ENCODE measurements at regions not wholly inside any gene's neighbourhood (a gene's known extent, or its start where the extent isn't known, plus 50 kb on each side); places are given as distances from the start of the nearest gene placed in this dataset.
"Not testable (repeated sequence)": the region's sequence is repeated elsewhere in the genome, so short reads cannot be mapped to it uniquely, and the experiment has no call there.

GRCh38 chr9:102497709-102498108, 497.4 kb upstream of the CYLC2 start:
- DNase-seq, result no peak

- not testable (repeated sequence) for DNase-seq
These were observed 508.2 kb upstream of the CYLC2 start for GRCh38 chr9:102486976-102487375.

GRCh38 chr9:102483651-102484050, 511.5 kb upstream of the CYLC2 start:
- DNase-seq, result no peak

- DNase-seq, result no peak
These were observed 512.4 kb upstream of the CYLC2 start for GRCh38 chr9:102482776-102483175.

GRCh38 chr9:102479191-102479590, 515.9 kb upstream of the CYLC2 start:
- no peak for DNase-seq

GRCh38 chr9:102474357-102474756, 520.8 kb upstream of the CYLC2 start:
- DNase-seq, result no peak

GRCh38 chr9:102469430-102469829, 525.7 kb upstream of the CYLC2 start:
- DNase-seq, result not testable (repeated sequence)

- no peak for DNase-seq
These were observed 533.8 kb upstream of the CYLC2 start for GRCh38 chr9:102461156-102461819.

- DNase-seq, result no peak
These were observed 535.3 kb upstream of the CYLC2 start for GRCh38 chr9:102459828-102460227.

GRCh38 chr9:102456562-102456961, 538.6 kb upstream of the CYLC2 start:
- no peak for DNase-seq

- DNase-seq, result no peak
These were observed 549.2 kb upstream of the CYLC2 start for GRCh38 chr9:102445906-102446305.

- no peak for DNase-seq
These were observed 549.9 kb upstream of the CYLC2 start for GRCh38 chr9:102445181-102445747.

GRCh38 chr9:102439583-102439982, 555.5 kb upstream of the CYLC2 start:
- no peak for DNase-seq

GRCh38 chr9:102436599-102436998, 558.5 kb upstream of the CYLC2 start:
- DNase-seq, result not testable (repeated sequence)

GRCh38 chr9:102435427-102435826, 559.7 kb upstream of the CYLC2 start:
- DNase-seq, result no peak

GRCh38 chr9:102434545-102434944, 560.6 kb upstream of the CYLC2 start:
- no peak for DNase-seq

GRCh38 chr9:102428305-102428704, 566.8 kb upstream of the CYLC2 start:
- no peak for DNase-seq

GRCh38 chr9:102416251-102416650, 578.9 kb upstream of the CYLC2 start:
- DNase-seq, result not testable (repeated sequence)

GRCh38 chr9:102405218-102405867, 589.8 kb upstream of the CYLC2 start:
- no peak for DNase-seq

- DNase-seq, result no peak
These were observed 591.6 kb upstream of the CYLC2 start for GRCh38 chr9:102403514-102403913.

- DNase-seq, result no peak
These were observed 596.9 kb upstream of the CYLC2 start for GRCh38 chr9:102398205-102398604.

- not testable (repeated sequence) for DNase-seq
These were observed 609.5 kb upstream of the CYLC2 start for GRCh38 chr9:102385620-102386019.

GRCh38 chr9:102362470-102363132, 624.2 kb upstream of the GRIN3A start:
- DNase-seq, result no peak

- DNase-seq, result no peak
These were observed 622.4 kb upstream of the GRIN3A start for GRCh38 chr9:102360846-102361245.

Data from GF-D8 (cell line).